ENCODE measurements at regions not wholly inside any gene's neighbourhood (a gene's known extent, or its start where the extent isn't known, plus 50 kb on each side); places are given as distances from the start of the nearest gene placed in this dataset.

GRCh38 chrX:138127314-138127713 is 561.4 kb downstream of the ZIC3 start:
- Histone ChIP-seq H2AFZ (ENCODE audit: low read length) (no peak overlapping the region), H3K36me3 (ENCODE audit: control insufficient read depth, insufficient read depth, low read length) (no peaks in the 10 kb centered on the region), H3K27me3 (ENCODE audit: control insufficient read depth, insufficient read depth, low read length) (no peaks in the 10 kb centered on the region), H3K9me3 (ENCODE audit: control insufficient read depth, insufficient read depth, low read depth, low read length) (no peaks in the 10 kb centered on the region), H3K9ac (ENCODE audit: insufficient read depth, low read length) (no peak overlapping the region), H3K4me1 (ENCODE audit: control insufficient read depth, extremely low read depth, insufficient read depth, low read length) (no peaks in the 10 kb centered on the region), H3K4me2 (ENCODE audit: extremely low read depth, insufficient read depth, low read length) (peak overlapping the region; percentile 30), H3K27ac (ENCODE audit: insufficient read depth, low read length) (no peak overlapping the region), H4K20me1 (ENCODE audit: control insufficient read depth, extremely low read depth, insufficient read depth, low read length) (no peaks in the 10 kb centered on the region), H3K79me2 (ENCODE audit: control insufficient read depth, insufficient read depth, low read length) (no peaks in the 10 kb centered on the region), H3K4me3 (replicated peaks in 1 of 4; ENCODE audit: control extremely low read depth in 1 of 4, insufficient read depth in 1 of 4, low read depth in 3 of 4, low read length in 4 of 4) (no peak overlapping the region)
- peak; percentile 2 to 59 for DNase-seq (ENCODE audit: low read depth in 2 of 2)
- TF ChIP-seq CTCF (conservative IDR thresholded peaks at IDR 0.05 in 1 of 2, IDR thresholded peaks at IDR 0.05 in 1 of 2; ENCODE audit: low read depth in 1 of 2, low read length in 2 of 2) = no peak
- no peak for TF ChIP-seq EZH2 (IDR thresholded peaks at IDR 0.05; ENCODE audit: low read length, missing control alignments)

GRCh38 chrX:138128027-138128671 is 562.2 kb downstream of the ZIC3 start:
- Histone ChIP-seq H3K4me3 (replicated peaks in 1 of 4; ENCODE audit: control extremely low read depth in 1 of 4, insufficient read depth in 1 of 4, low read depth in 3 of 4, low read length in 4 of 4) (no peak overlapping the region), H3K4me2 (ENCODE audit: extremely low read depth, insufficient read depth, low read length) (no peak overlapping the region), H3K9me3 (ENCODE audit: control insufficient read depth, insufficient read depth, low read depth, low read length) (no peaks in the 10 kb centered on the region), H2AFZ (ENCODE audit: low read length) (no peak overlapping the region), H3K36me3 (ENCODE audit: control insufficient read depth, insufficient read depth, low read length) (no peaks in the 10 kb centered on the region), H3K4me1 (ENCODE audit: control insufficient read depth, extremely low read depth, insufficient read depth, low read length) (no peaks in the 10 kb centered on the region), H4K20me1 (ENCODE audit: control insufficient read depth, extremely low read depth, insufficient read depth, low read length) (no peaks in the 10 kb centered on the region), H3K27ac (ENCODE audit: insufficient read depth, low read length) (no peak overlapping the region), H3K79me2 (ENCODE audit: control insufficient read depth, insufficient read depth, low read length) (no peaks in the 10 kb centered on the region), H3K27me3 (ENCODE audit: control insufficient read depth, insufficient read depth, low read length) (no peaks in the 10 kb centered on the region), H3K9ac (ENCODE audit: insufficient read depth, low read length) (no peak overlapping the region)
- peak; percentile 23 to 42 for DNase-seq (ENCODE audit: low read depth in 2 of 2)
- TF ChIP-seq CTCF (conservative IDR thresholded peaks at IDR 0.05 in 1 of 2, IDR thresholded peaks at IDR 0.05 in 1 of 2; ENCODE audit: low read depth in 1 of 2, low read length in 2 of 2) (peak; percentile 55 to 60), EZH2 (IDR thresholded peaks at IDR 0.05; ENCODE audit: low read length, missing control alignments) (no peak)

- no peaks in the 10 kb centered on the region for H4K20me1 ChIP-seq (ENCODE audit: control insufficient read depth, extremely low read depth, insufficient read depth, low read length)
- H2AFZ ChIP-seq (ENCODE audit: low read length) = no peak overlapping the region
- no peak overlapping the region for H3K4me2 ChIP-seq (ENCODE audit: extremely low read depth, insufficient read depth, low read length)
- no peaks in the 10 kb centered on the region for H3K9me3 ChIP-seq (ENCODE audit: control insufficient read depth, insufficient read depth, low read depth, low read length)
- H3K36me3 ChIP-seq (ENCODE audit: control insufficient read depth, insufficient read depth, low read length) = no peaks in the 10 kb centered on the region
- no peak overlapping the region for H3K27ac ChIP-seq (ENCODE audit: insufficient read depth, low read length)
- H3K9ac ChIP-seq (ENCODE audit: insufficient read depth, low read length) = no peak overlapping the region
- no peaks in the 10 kb centered on the region for H3K27me3 ChIP-seq (ENCODE audit: control insufficient read depth, insufficient read depth, low read length)
- no peaks in the 10 kb centered on the region for H3K79me2 ChIP-seq (ENCODE audit: control insufficient read depth, insufficient read depth, low read length)
- no peaks in the 10 kb centered on the region for H3K4me1 ChIP-seq (ENCODE audit: control insufficient read depth, extremely low read depth, insufficient read depth, low read length)
- DNase-seq (ENCODE audit: low read depth in 2 of 2) = no peak
- no peak overlapping the region for H3K4me3 ChIP-seq (replicated peaks in 1 of 4; ENCODE audit: control extremely low read depth in 1 of 4, insufficient read depth in 1 of 4, low read depth in 3 of 4, low read length in 4 of 4)
- no peak for TF ChIP-seq EZH2 (IDR thresholded peaks at IDR 0.05; ENCODE audit: low read length, missing control alignments)
- TF ChIP-seq CTCF (conservative IDR thresholded peaks at IDR 0.05 in 1 of 2, IDR thresholded peaks at IDR 0.05 in 1 of 2; ENCODE audit: low read depth in 1 of 2, low read length in 2 of 2) = no peak
These were observed 560.8 kb downstream of the FGF13 start for GRCh38 chrX:138150709-138151108.

Data from fibroblast of lung (primary cell).